ENCODE measurements at regions not wholly inside any gene's neighbourhood (a gene's known extent, or its start where the extent isn't known, plus 50 kb on each side); places are given as distances from the start of the nearest gene placed in this dataset.
"Not testable (repeated sequence)": the region's sequence is repeated elsewhere in the genome, so short reads cannot be mapped to it uniquely, and the experiment has no call there.

- DNase-seq (ENCODE audit: low read depth), result no peak
These were observed 83.6 kb upstream of the PITX1 start for GRCh38 chr5:135117590-135117989.

GRCh38 chr5:135116160-135116561 is 82.1 kb upstream of the PITX1 start:
- DNase-seq (ENCODE audit: low read depth), result no peak

- DNase-seq (ENCODE audit: low read depth), result no peak
These were observed 81.6 kb upstream of the PITX1 start for GRCh38 chr5:135115591-135115990.

- DNase-seq (ENCODE audit: low read depth), result no peak
These were observed 80.7 kb upstream of the PITX1 start for GRCh38 chr5:135114759-135115158.

GRCh38 chr5:135112008-135112725 is 78.1 kb upstream of the PITX1 start:
- no peak for DNase-seq (ENCODE audit: low read depth)

- DNase-seq (ENCODE audit: low read depth), result no peak
These were observed 77.0 kb upstream of the PITX1 start for GRCh38 chr5:135110785-135111596.

- no peak for DNase-seq (ENCODE audit: low read depth)
These were observed 75.0 kb upstream of the PITX1 start for GRCh38 chr5:135108992-135109391.

- no peak for DNase-seq (ENCODE audit: low read depth)
These were observed 74.5 kb upstream of the PITX1 start for GRCh38 chr5:135108569-135108968.

- no peak for DNase-seq (ENCODE audit: low read depth)
These were observed 74.0 kb upstream of the PITX1 start for GRCh38 chr5:135107986-135108385.

- DNase-seq (ENCODE audit: low read depth), result no peak
These were observed 72.8 kb upstream of the PITX1 start for GRCh38 chr5:135106610-135107471.

GRCh38 chr5:135106136-135106535 is 72.1 kb upstream of the PITX1 start:
- DNase-seq (ENCODE audit: low read depth), result no peak

GRCh38 chr5:135105105-135105484 is 71.1 kb upstream of the PITX1 start:
- no peak for DNase-seq (ENCODE audit: low read depth)

GRCh38 chr5:135103575-135103853 is 69.5 kb upstream of the PITX1 start:
- DNase-seq (ENCODE audit: low read depth), result no peak

- no peak for DNase-seq (ENCODE audit: low read depth)
These were observed 68.9 kb upstream of the PITX1 start for GRCh38 chr5:135102716-135103574.

GRCh38 chr5:135100431-135100830 is 66.4 kb upstream of the PITX1 start:
- no peak for DNase-seq (ENCODE audit: low read depth)

GRCh38 chr5:135100011-135100410 is 66.0 kb upstream of the PITX1 start:
- no peak for DNase-seq (ENCODE audit: low read depth)

GRCh38 chr5:135097390-135097789 is 63.4 kb upstream of the PITX1 start:
- no peak for DNase-seq (ENCODE audit: low read depth)

- no peak for DNase-seq (ENCODE audit: low read depth)
These were observed 61.8 kb upstream of the PITX1 start for GRCh38 chr5:135095871-135096270.

GRCh38 chr5:135095052-135095715 is 61.2 kb upstream of the PITX1 start:
- no peak for DNase-seq (ENCODE audit: low read depth)

GRCh38 chr5:135094339-135095051 is 60.5 kb upstream of the PITX1 start:
- no peak for DNase-seq (ENCODE audit: low read depth)

GRCh38 chr5:135093483-135093882 is 59.5 kb upstream of the PITX1 start:
- DNase-seq (ENCODE audit: low read depth), result not testable (repeated sequence)
